D721Med (cell line): ENCODE measurements at regions not wholly inside any gene's neighbourhood (a gene's known extent, or its start where the extent isn't known, plus 50 kb on each side); places are given as distances from the start of the nearest gene placed in this dataset.

Experiments used
- DNase-seq: peaks from one replicate; pipeline ENCODE4 v3.0.0; 2011; ENCODE audit warnings: low spot score; ENCODE audit not compliant: insufficient read length
- FAIRE-seq: peaks from 2 replicates; lab custom pipeline; 2011; peaks lifted over from hg19 to GRCh38; lab: Jason Lieb, UNC
- TF ChIP-seq, protein P1 (sequence below): IDR thresholded peaks from 2 replicates; pipeline ENCODE4 v1.5.1; 2012; ENCODE audit warnings: mild to moderate bottlenecking, control low read depth; ENCODE audit not compliant: insufficient read depth; ENCODE audit errors: missing control alignments

GRCh38 chr15:95620934-95621579 lies 709.4 kb upstream of the NR2F2 start:
- DNase-seq: no peak
- TF ChIP-seq, protein P1, sequence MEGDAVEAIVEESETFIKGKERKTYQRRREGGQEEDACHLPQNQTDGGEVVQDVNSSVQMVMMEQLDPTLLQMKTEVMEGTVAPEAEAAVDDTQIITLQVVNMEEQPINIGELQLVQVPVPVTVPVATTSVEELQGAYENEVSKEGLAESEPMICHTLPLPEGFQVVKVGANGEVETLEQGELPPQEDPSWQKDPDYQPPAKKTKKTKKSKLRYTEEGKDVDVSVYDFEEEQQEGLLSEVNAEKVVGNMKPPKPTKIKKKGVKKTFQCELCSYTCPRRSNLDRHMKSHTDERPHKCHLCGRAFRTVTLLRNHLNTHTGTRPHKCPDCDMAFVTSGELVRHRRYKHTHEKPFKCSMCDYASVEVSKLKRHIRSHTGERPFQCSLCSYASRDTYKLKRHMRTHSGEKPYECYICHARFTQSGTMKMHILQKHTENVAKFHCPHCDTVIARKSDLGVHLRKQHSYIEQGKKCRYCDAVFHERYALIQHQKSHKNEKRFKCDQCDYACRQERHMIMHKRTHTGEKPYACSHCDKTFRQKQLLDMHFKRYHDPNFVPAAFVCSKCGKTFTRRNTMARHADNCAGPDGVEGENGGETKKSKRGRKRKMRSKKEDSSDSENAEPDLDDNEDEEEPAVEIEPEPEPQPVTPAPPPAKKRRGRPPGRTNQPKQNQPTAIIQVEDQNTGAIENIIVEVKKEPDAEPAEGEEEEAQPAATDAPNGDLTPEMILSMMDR: no peak
- no peak for FAIRE-seq

GRCh38 chr15:95622843-95623242 lies 707.7 kb upstream of the NR2F2 start:
- no peak for DNase-seq
- TF ChIP-seq, protein P1: no peak
- FAIRE-seq: no peak

DNA sequence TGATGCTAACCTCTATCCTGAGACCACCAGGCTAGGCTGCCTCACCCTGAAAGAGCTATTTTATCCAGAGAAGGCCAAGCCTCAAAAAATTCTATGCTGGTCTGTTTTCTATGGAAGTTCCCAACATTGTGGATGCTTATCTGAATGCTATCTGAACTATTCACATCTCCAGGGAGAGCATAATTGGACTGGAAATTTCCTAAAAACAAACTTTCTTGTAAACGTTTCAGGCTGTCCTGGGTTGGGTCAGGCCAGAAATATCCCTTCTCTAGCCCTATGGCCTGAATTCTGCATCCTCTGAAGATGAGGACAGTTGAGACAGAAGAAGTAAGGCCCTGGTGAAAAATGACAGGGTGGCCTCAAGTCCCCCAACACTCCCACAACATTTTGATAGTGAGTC lies 706.4 kb upstream of the NR2F2 start:
- TF ChIP-seq, protein P1: no peak
- FAIRE-seq (no peak), DNase-seq (no peak)

DNA sequence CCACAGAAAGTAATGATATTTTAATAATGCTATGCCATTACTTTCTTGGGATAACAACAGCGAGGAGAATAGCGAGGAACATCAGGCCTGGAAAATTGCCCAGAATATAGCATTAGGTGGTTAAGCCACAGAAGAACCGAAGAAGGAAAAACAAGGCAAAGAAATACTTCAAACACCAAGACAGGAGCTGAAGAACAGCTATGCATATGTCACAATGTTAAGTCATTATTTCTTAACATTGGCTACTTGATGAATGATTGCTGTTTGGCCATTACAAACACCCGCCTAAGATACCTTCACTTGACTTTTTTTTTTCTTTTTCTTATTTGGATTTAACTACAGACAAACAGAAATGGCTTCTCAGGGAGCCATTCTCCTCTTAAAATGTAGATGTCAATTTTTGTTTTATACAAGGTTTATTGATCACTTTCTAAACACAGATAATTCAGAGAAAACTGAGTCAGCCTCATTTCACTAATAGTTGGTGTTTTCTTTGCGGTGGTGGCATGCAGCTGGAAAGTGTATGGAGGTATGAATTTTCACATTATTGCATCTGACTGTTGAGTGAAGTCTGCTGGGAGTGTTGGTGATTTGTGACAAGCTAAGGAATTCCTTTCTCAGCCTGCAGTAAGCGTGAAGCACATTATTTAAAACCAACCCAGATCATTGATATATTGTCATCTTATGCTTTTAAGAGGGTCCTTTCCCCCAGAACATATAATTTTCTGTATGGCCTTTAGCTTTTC lies 705.7 kb upstream of the NR2F2 start:
- DNase-seq: no peak
- TF ChIP-seq, protein P1: no peak
- FAIRE-seq: no peak

DNA sequence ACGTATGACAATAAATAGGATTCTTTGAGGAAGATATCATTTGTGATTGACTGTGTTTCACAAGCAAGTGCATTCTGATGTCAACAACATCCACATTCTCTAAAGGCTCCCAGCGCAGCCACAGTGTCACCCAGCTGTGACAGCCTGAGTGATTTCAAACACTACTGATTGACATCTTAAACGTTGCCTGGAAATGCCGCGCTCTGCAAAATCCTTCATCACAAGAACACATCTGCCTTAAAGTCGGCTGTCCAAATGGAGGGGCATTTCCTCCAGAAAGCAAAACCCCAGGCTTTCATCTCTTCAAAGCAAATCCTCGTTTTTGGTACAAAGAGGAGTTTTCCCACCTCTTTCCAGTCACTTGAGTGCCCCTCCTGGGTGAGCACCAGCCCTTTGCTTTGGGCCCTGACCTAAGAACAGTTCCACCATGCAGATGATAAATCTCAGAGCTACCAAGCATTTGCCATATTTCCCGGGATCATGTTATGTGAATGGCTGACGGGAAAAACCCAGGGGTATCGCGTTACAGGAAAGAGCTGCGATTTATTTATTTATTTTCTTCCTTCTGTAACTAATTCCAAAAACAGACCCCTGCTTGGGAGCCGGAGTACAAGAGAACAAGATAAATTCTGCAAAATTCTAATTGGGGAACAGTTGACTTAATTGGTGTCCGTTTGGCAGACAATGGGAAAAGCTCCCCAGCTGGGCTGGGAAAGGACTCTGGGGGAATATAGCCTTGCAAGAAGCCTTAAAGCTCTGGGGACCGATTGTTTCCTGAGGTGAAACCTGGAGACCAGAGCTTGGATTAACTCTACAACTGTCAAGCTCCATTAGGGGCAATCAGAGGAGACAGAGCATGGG lies 703.8 kb upstream of the NR2F2 start:
- no peak for FAIRE-seq
- DNase-seq: no peak
- TF ChIP-seq, protein P1: no peak

GRCh38 chr15:95629503-95630168 lies 700.9 kb upstream of the NR2F2 start:
- TF ChIP-seq, protein P1: no peak

More at GRCh38 chr15:95629503-95630168, 700.9 kb upstream of the NR2F2 start:
- FAIRE-seq (no peak), DNase-seq (no peak)
